ENCODE measurements at regions not wholly inside any gene's neighbourhood (a gene's known extent, or its start where the extent isn't known, plus 50 kb on each side); places are given as distances from the start of the nearest gene placed in this dataset.
"Not testable (repeated sequence)": the region's sequence is repeated elsewhere in the genome, so short reads cannot be mapped to it uniquely, and the experiment has no call there.

GRCh38 chr10:130263289-130263688, 127.1 kb downstream of the GLRX3 start:
- DNase-seq = no peak

DNA sequence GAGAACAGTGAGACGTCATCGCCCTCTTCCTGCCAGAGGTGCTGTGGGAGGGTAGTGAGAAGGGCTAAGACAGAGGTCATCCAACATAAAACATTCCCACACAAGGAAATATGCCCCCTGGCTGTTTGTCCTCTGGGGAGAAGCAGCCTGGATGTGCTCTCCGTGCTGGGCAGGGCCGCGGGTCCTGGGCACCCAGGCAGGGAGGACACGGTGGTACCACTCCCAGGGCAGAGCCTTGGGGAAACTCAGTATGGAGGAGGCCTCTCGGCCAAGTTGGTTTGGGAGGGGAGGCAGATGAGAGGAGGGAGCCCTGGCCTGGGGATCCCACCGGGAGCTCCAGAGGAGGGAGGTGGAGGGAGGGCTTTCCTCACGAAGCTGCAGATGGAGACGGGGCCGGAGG, 129.4 kb downstream of the GLRX3 start:
- DNase-seq = no peak

GRCh38 chr10:130282492-130283218, 146.5 kb downstream of the GLRX3 start:
- no peak for DNase-seq

- no peak for DNase-seq
Observed at GRCh38 chr10:130283219-130283545, 147.0 kb downstream of the GLRX3 start.

- DNase-seq = not testable (repeated sequence)
Observed at GRCh38 chr10:130295761-130296160, 159.6 kb downstream of the GLRX3 start.

GRCh38 chr10:130300608-130301020, 164.4 kb downstream of the GLRX3 start:
- peak in 1 of 2 donors; percentile 33 for DNase-seq

- DNase-seq = peak in 1 of 2 donors; percentile 33
Observed at GRCh38 chr10:130301021-130301892, 165.1 kb downstream of the GLRX3 start.

DNA sequence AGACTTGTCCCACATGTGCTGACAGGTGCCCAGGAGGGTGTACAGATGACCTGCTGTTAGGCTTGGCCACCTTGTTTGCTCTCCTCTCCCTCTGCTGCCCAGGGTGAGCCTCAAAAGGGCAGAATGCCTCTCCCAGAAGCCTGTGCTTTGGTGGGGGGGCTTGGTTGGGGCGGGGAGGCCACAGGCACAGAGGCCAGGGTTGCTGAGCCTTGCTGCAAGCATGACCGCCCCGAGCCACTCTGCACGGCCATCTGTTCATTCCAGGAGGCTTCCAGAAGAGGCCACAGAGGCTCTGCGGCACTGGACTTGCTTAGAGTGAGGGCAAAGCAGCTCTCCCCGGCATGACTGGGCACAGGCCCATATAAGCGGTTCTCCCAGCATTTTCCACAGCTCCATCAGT, 190.8 kb downstream of the GLRX3 start:
- DNase-seq = no peak

DNA sequence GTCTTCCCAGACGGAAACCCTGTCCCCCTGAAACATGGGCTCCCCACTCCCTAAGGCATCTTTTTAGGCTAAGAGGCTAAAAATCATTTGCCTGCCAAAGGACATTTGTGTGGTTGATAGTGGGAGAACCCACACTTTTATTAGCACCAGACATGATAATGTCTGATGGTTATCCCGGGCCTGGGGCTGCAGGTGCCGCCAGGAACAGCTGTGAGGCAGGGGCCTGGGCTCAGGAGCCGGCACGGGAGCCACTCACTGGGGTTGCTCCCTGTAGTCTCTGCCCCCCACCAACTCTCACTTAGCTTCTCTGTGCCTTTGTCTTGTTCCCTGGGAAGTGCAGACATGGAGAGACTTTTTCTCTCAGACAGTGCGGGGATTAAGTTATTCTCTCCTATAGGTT, 193.6 kb downstream of the GLRX3 start:
- no peak for DNase-seq

GRCh38 chr10:130333185-130333584, 197.0 kb downstream of the GLRX3 start:
- no peak for DNase-seq

GRCh38 chr10:130335336-130335735, 199.1 kb downstream of the GLRX3 start:
- DNase-seq = no peak

- DNase-seq = no peak
Observed at GRCh38 chr10:130336617-130337304, 200.6 kb downstream of the GLRX3 start.

DNA sequence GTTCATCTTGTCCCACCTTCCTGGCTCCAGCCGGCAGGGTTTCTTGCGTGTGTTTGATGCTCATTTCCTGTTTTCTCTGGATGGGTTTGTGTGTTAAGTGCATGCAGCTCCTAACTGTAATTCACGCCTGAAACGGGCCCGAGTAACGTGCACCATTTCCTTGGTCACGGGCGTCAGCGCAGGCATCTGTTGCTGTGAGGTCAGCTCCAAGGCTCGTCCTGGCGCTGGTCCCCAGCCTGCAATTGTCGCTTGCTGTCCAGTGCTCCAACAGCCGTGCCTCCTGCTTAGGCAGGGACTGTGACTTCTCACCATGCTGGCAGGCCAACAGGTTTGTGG, 201.1 kb downstream of the GLRX3 start:
- DNase-seq = no peak

DNA sequence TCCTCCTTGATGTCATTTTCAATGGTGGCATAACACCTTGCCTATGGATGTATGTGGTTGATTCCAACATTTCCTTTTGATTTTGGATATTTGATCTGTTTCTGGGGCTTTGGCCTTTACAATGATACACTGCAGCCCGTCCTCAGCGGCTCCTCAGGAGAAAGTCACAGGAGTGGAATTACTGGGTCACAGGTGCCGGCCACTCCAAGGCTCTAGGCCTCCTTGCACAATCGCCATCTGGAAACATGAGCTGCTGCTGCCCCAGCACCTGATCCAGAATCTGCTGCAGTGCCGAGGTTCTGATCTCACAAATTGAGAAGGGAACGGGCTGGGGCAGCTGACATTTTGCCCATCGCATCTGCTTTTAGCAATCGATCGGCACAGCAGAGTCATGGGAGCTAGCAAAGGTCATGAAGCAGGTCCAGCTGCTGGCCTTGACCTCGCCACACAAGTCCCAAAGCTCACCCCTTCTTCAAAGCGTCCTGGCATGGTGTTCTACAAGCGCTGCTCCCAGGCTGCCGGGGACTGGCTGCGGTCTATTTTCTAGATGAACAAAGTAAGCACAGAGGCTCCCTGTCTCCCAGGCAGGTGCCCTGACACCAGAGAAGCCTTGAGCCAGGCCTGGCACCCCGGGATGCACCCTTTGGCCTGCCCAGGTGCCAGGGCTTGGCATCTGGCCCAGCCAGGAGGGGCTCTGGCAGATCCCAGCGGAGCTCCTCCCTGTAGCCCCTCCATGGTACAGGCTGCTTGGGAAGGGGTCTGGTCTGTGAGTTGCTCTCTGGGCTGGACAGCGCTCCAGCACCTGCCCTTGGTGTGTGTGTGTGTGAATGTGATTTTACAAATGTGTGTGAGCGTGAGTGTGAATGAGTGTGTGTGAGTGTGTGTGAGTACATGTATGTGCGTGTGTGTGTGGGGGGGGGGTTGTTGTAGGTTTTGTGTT, 201.8 kb downstream of the GLRX3 start:
- no peak for DNase-seq

GRCh38 chr10:130338636-130339024, 202.4 kb downstream of the GLRX3 start:
- no peak for DNase-seq

- DNase-seq = no peak
Observed at GRCh38 chr10:130339091-130339490, 202.9 kb downstream of the GLRX3 start.

GRCh38 chr10:130339911-130340310, 203.7 kb downstream of the GLRX3 start:
- no peak for DNase-seq

DNA sequence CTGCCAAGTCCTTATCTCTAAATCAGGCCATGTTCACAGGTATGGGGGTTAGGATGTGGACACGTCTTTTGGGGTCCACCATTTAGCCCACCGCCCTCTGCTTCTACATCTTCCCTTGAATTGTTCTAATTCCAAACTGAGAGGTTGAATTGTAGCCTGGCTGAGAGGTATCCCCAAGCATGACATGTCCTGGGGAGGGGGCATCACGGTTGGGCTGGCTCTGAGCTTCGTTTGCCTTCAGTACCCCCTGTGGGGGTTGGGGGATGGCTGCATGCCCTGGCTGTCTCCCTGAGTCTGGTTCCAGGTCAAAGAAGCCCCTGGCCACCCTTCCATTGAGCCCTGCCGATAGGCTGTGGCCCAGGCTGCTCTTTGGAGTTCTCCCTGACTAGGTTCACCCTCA, 204.6 kb downstream of the GLRX3 start:
- DNase-seq = no peak

DNA sequence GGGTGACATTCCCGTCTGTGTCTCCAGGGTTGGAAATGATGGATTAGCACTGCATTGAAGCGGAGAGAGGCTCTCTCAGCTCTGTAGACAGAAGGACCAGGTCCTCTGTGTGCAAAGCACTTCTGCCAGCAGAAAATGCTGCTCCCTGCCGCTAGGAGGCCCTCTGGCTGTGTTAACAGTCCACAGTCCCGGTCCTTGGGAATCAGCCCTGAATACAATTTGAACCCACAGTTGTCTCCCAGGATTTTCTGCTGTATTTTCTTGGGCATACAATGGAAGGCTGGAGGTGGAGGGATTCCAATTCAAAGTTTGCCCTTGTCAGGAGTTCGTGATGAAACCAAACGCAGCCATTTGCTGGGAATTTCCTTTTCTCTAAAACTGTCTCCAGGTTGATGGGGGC, 205.2 kb downstream of the GLRX3 start:
- no peak for DNase-seq

DNA sequence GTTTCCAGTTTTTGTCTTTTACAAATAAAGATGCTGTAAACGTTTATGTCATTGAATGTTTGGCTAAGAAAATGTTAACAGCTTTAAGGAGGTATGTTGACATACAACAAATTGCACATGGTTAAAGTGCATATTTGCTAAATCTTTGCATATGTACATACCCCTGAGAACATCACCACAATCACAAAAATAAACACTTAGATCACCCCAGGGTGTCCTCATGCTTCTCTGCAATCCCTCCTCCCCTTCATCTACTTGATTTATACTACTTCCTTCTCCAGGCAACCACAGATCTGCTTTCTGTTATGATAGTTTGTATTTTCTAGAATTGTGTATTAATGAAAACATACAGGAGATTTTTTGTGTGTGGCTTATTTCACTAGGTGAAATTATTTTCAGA, 209.5 kb downstream of the GLRX3 start:
- DNase-seq = no peak

GRCh38 chr10:130350996-130351395, 214.8 kb downstream of the GLRX3 start:
- DNase-seq = no peak

DNA sequence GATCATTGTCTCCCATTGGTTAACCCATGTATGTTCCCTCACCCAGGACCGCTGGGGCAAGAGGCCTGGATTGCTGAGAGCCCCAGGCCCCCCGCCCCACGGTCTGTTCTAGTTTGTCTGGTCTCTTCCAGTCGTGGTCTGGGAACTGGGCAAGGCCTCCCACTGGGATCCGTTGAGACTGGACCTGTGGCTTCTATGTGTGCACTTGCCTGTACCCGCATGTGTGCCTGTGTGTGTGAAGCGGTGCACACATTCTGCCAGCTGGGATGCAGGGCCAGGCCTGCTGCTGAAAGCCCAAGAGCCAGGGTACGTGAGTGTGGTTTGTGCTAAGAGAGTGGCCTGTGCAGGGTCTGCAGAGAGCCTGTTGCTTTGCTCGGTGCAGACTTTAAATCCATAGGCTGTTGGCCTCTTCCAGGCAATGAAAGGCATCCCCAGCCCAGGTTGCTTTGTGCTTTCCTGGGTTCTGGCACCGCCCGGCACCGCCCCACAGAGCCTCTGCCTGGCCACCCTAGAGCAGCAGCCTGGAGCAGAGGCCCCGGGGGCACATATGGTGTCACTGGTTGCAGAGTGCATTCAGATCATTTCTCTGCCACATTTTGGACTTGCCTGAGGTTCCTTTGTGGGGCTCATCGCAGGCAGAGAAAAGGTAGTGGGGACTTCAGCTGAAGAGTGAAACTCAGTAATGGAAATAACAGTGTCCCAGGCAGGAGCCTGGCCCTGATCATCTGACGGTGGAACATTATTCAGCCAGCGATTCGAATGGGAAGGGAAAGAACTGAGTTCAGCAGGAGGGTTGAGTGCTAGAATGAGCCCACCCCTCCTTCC, 215.5 kb downstream of the GLRX3 start:
- no peak for DNase-seq

All from hippocampal formation (tissue), 2 donors.